ENCODE measurements at regions not wholly inside any gene's neighbourhood (a gene's known extent, or its start where the extent isn't known, plus 50 kb on each side); places are given as distances from the start of the nearest gene placed in this dataset.

DNA sequence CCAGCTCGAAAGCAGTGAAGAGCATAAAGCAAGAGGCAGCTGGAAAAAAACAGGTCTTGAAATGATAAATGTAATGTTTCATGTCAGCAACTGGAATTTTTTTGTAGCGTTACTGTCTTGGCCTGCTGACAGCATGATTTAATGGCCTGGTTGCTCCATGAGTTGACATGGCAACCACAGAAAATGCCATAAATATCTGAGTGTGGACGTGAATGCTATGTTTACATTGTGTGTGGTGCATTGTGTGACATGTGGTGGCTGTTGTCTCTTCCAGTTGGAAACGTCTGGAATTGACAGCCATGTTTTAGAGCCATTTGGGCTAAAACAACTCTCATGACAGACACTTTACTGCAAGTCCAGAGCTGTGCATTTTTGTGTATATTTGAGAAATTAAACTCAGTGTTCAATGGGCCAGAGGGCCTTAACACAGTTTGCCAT, 170.0 kb downstream of the FOXA2 start:
- intact Hi-C loops (cut with DNase I), result no loop called here
- ATAC-seq (no peak), DNase-seq (ENCODE audit: low spot score) (no peak)

DNA sequence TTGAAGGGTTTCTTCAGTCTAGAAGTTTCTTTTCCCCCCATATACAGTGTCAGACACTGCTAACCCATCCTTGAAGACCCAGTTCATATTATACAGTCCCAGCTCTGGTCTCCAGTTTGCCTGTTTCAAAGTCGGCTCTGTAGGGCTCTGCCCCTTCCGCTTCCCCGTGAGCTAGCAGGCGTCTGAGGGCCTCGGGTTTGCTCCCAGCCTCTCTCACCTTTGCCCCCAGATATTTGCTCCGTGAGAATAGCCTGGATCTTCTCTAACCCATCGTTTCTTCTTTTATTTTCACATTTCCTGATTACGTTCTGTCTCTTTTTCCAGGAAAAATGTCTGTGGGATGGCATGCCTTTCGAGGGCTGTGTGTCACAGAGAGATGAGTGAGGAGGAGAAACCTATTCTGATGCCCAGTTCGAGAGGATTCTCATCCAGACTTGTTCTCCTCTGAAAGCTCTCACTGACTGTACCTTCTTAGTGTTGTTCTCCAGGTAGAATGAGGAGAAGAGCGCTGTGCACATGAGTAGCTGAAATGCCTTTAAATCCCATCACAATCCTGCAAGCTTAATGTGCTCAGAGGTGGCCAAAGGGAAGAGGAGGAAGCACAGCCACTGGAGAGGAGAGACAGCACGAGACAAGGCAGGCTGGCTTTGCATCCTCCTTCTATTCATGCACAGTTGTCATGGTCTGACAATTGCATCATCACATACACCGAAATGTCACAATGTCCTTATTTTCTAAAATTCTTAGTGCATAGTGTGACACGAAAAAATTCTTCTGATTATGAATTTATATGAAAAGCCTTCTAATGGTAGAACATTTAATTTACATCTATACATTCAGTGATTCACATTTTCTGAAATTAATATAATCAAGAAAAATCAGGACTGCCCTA, 171.1 kb downstream of the FOXA2 start:
- ATAC-seq (no peak), DNase-seq (ENCODE audit: low spot score) (no peak)
- intact Hi-C loops (cut with DNase I), result no loop called here

DNA sequence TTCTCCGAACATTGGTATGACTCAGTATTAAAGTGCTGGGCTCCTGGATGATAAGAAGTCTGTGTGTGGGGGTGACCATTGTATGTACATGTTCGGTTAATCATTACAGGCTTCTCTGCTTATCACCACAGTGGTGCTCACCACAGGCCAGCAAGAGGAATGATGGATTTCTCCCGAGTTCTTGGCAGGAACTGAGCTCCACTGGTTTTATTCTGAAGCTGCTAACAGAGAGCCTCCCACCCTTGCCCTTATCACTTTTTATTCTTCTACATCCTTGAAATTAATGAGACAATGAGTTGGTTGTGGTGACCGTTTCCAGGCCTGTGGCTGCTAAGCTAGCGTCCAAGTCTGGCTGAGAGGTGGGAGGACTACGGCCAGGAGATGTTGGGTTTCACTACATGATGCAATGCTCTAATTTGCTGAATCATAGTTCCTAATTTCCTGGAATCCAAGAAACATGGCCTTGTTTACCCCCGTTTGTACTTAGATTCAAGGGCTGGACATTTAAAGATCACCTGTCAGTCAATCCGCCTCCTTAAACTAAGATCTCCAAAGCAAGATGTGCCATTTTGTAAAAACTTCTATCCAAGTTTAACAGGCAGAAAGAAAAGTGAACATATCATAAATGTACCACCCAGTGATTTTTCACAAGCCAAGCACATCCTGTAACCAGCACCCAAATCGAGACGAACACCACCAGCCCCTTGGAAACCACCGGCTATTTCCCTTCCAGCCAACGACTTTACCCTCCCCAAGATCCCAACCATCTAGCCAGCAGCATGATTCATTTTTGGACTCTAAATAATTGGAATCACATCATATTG, 172.5 kb downstream of the FOXA2 start:
- DNase-seq (ENCODE audit: low spot score), result no peak
- peak; percentile 95 for ATAC-seq
- intact Hi-C loops (cut with DNase I), result no loop called here

DNA sequence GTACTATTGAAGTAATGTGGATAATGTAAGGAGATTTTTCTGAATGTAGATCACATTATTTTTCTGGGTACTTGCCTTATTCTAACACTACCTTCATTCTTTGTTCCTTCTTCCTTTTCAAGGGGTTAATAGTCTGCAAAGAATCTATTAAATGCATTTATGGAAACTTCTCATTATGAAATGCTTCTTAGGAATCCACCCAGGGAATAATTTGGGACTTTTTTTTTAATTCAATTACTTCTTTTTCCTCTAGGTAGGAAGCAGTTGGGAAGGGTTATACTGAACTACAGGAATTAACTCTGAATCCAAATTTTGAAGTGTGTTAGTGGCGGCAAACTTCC, 173.1 kb downstream of the FOXA2 start:
- no peak for ATAC-seq
- DNase-seq (ENCODE audit: low spot score), result no peak
- intact Hi-C loops (cut with DNase I), result no loop called here

DNA sequence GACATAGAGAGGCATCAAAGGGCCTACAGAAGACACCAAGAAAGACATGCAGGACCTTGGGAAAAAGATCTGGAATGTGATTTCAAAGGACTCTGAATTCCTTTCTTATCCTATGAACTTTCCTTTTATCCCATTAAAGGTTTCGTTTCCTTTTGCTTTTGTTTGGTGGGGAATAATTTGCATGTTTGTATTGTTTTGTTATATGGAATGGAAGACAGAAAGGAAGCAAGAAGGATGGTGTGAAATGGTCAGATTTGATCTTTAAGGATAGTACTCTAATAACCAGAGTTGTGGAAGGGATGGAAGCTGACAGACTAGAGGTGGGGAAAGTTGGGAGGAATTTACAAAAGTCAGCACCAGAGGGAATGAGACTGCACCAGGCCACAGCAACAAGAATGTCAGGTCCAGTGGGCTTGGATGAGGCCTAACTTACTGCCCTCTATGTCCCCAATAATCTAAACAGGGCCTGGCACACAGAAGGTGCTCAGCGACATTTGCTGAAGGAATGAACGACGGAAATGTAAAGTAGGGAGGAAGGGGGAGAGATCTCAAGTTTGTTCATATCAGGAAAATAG, 173.7 kb downstream of the FOXA2 start:
- intact Hi-C loops (cut with DNase I), result no loop called here
- DNase-seq (ENCODE audit: low spot score), result no peak
- no peak for ATAC-seq

DNA sequence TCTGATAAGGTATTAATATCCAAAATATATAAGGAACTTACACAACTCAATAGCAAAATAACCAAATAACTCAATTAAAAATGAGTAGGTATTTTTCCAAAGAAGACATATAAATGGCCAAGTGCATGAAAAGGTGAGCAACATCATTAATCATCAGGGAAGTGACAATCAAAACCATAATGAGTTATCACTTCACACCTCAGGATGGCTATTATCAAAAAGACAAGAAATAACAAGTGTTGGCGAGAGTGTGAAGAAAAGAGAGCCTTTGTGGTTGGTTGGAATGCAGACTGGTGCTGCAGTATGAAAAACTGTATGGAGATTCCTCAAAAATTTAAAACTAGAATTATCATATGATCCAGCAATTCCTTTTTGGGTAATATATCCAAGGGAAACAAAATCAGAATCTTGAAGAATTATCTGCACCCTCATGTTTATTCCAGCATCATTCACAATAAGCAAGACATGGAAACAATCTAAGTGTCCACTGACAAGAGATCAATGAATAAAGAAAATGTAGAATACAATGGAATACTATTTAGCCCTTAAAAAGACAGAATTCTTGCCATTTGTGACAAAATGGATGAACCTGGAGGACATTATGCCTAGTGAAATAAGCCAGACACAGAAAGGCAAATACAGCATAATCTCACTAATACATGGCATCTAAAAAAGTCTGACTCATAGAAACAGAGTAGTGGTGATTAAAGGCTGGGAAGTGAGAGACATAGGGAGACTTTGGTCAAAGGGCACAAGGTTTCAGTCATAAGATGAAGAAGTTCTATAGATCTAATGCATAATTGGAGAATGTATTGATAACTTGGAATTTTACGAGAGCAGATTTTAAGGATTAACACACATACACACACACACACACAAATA, 175.6 kb downstream of the FOXA2 start:
- ATAC-seq (no peak), DNase-seq (ENCODE audit: low spot score) (no peak)
- intact Hi-C loops (cut with DNase I), result no loop called here

DNA sequence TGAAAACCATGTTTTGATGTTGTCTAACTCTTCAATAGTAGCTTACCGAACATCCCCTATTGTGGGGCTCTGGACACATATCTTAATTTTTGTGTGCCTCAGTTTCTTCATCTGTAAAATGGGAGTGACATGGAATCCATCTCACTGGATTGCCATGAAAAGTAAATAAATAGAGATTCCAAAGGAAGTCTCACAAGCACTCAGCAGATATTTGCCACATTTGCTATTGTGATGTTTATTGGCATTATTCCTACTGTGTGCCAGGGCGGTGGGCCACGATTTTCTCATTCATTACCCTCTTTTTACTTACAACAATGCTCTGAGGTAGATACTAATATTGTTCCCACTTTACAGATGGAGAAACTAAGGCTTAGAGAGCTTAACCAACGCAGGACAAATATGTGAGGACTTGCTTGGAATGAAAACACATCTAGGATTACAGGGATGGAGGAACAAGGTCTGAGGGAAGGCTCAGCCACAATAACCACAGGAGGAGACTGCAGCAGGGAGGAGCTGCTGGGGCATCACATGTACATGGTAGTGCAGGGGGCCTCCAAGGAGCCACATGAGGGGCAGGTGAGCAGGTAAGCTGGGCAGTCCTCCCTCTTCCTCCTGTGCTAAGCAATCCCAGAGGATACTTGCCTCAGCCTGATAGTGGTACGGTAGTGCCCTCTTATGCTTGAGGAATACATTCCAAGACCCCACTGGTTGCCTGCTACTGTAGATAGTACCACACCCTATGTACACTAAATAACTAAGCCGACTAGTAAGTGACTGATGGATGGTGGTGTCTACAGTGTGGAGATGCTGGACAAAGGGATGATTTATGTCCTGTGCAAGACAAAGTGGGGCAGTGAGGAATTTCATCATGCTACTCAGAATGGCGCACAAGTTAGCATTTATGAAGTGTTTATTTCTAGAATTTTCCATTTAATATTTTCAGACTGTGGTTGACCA, 176.9 kb downstream of the FOXA2 start:
- DNase-seq (ENCODE audit: low spot score), result no peak
- intact Hi-C loops (cut with DNase I), result no loop called here
- no peak for ATAC-seq

DNA sequence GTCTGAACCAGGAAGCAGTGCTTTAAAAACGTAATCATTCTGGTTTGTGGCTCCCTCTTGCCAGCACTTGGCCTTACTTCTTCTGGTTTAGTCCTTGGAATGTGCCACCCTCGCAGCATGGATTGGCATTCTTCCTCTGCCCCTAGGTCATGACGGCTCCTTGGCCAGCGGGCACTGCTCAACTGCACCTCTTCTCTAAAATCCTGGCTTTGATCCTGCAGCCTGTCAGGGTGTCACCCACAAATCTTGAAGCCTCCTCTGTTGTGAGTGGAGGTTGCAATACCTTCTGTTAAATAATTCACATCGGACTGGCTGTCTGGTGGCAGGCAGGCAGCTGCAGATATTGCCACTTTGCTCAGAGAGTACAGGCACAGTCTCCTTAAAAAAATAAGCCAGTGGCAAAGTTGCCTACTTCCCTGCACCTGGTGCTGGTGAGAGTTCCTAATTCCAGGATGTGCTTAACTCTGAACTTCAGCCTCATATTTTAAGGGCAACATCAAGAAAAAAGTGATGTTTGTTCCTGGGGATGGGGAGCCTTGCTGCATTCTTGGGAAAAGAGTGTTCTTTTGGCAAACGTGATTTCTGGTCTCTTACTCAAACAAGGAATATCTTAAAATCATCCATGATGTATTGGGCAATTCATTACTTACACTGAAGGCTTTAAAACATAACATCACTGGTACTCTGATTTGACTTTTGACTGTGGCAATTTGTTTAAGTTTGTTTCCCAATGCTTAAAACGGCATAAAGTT, 179.8 kb downstream of the FOXA2 start:
- DNase-seq (ENCODE audit: low spot score) (no peak), ATAC-seq (no peak)
- intact Hi-C loops (cut with DNase I), result no loop called here

DNA sequence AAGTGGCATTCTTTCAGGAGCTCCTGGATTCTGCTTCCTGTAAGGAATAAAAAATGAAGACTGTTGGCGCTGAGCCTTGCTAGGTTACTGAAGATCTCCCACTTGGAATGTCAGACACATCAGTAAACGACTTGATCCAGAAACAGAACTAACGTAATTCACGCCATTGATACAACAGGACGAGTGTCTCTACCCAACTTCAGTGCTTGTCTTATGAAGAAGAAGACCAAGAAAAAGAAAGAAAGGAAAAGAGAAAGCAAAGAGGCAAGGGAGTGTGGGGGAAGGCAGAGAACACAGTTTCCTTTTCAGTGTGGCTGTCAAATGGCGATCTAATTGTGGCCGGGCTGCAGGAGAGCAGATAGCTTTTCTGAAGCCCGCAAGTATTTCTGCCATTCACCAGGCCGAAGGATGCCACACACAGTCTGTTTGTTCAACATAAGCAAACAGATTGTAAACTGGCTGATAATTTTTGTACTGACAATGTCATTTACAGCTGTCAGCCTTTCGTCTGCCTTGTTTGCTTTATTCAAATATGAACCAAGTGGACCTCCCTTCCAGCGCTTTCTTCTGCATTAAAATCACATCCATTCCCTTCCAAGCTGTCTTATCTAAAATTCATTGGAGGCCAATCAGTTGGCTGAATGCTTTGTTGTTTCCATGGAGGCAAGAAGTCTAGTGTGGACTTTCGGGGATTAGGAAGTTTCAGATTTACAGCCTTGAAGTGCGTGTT, 180.6 kb downstream of the FOXA2 start:
- intact Hi-C loops (cut with DNase I), result no loop called here
- no peak for DNase-seq (ENCODE audit: low spot score)
- peak; percentile 26 for ATAC-seq

DNA sequence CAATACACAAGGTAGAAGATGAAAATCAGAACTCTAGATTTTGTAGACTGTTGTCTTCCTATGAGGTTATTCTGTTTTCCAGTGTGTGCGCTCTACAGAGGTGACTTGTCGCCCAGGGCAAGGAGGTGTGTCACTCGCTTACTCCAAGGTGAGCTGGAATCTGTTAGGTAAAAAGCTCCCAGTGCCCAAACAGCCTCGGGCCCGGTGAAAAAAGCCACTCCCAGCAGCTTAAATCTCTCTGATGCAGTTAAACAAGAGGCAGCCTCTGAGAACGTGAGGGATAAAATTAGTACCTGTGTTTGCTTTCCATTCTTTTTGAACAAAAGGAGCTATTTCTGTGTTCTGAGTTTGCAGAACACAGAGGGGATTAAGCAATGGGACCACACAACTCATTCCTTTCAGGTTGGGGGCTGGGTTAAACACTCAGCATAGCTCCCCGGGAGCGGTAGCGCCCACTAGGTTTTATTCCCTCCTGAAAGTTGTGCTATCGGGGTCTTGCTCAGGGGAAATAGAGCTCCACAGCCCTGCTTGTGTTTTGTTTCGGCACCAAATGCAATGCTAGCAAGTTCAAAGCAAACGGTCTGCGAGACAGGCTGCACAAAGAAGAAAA, 181.2 kb downstream of the FOXA2 start:
- ATAC-seq, result peak; percentile 15
- intact Hi-C loops (cut with DNase I), result no loop called here
- DNase-seq (ENCODE audit: low spot score), result no peak

DNA sequence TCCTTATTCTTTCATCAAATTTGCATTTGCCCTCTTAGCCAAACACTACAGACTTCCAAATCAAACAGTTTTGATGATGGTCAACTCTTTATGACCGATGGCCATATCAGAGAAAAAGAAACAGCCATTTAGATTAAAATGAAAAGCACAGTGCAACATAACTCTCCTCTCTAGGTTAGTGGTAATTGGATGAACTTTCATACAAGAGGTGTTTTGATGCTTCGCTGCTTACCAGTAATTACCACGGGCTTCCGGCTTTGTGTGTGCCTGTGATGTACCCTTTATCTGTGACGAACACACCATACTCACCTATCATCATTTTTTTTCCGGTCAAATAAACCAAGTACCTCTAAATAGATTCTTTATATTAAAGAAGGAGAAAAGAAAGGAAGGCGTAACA, 181.8 kb downstream of the FOXA2 start:
- ATAC-seq (no peak), DNase-seq (ENCODE audit: low spot score) (no peak)
- intact Hi-C loops (cut with DNase I), result no loop called here

DNA sequence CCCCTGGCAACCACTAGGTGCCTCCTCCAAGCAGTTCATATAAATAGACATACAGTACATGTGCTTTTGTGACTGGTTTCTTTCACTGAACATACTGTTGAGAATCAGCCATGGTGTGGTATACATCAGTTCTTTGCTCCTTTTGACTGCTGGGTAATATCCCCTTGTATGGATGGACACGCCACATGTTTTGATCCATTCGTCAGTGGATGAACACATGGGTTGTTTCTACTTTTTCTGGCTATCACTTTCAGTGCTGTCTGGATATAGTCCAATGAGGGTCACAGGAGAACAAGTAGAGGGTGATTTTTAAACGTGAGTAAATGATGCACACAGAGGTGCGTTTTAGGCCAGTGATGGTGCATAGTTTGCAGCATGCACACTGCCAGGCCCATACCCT, 183.9 kb downstream of the FOXA2 start:
- no peak for ATAC-seq
- DNase-seq (ENCODE audit: low spot score), result no peak

DNA sequence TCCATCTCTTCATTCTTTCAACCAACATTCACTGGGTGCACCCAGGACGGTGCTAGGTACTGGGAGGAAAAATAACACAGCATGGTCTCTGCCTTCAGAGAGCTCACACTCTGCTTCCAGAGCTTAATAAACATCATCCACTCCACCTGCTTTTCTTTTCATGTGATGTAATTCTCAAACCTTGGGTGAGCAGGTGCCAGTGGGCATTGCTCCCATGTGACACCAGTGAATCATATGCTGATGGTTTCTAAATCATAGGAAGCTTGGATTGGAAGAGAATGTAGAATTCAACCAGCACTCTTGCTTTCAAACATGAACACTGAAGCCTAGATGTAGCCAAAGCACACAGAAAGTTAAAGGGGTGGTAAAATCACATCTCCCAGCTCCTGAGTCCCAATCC, 189.8 kb downstream of the FOXA2 start:
- intact Hi-C loops (cut with DNase I), result no loop called here
- ATAC-seq (no peak), DNase-seq (ENCODE audit: low spot score) (no peak)

More for the DNA sequence above, 183.9 kb downstream of the FOXA2 start:
- intact Hi-C loops (cut with DNase I), result no loop called here

DNA sequence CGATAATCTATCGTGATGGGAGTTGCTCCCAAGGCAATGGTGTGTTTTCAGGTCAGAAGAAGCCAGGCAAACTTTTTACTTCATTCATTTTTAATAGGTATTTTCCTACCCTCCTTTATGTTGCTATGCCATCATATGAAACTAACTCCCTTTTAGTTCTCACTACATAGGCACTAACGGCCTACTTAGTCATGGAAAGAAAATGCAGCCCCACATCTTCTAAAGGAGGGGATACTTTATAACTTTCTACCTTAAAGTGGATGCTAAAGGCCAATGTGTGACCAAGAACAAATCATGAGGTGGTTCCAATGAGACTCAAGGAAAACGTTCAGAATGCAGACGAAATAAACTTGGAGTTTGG, 193.8 kb downstream of the FOXA2 start:
- DNase-seq (ENCODE audit: low spot score), result no peak
- intact Hi-C loops (cut with DNase I), result no loop called here
- ATAC-seq, result no peak

DNA sequence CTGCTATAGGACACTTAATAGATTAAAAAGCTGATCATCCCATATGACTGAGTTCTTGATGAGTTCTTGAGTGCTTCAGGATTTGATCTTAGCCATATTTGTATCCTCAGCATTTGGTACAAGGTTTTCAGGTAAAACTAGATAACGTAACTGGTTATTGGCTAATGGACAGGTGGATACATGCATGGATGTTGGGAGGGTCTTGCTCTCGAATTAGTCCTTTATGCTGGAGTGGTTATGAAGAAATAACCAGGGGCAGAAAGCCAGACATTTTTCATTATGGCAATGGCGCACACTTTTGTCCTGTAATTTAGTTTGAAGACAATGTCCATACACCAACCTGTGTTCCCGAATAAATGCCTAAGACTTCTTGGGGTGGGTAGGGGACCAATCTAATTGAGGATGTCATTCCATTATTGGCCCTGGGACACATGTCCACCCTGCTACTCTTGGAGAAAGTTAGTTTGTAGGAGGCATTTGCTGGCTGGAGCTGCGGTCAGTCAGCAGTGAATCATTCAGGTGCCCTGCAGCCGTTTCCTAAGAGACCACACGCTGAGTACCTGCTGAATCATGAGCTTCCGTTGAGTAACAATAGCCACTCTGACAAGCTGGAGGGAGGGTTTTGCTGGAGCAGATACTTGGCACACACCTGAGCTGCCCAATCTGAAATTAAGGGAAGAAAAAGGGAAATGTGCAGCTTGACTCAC, 194.4 kb downstream of the FOXA2 start:
- intact Hi-C loops (cut with DNase I), result no loop called here
- ATAC-seq, result no peak

DNA sequence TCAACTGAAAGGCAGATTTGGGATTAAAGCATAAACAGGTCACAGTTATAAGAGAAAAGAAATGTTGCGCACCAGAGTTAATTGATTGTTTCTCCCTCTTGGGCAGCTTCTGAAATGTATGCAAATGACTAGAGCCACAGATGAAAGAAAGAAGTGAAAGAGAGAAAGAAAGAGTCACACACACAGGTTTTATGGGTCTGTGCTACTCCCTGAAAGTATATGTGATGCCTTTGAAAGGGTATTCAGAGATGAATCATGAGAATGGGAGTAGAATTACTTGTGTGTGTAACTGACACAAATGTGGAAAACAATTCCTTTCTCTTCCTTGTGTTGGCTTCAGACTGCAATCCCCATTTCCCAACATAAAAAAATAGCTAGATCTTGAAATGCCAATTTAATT, 196.9 kb downstream of the FOXA2 start:
- ATAC-seq (no peak), DNase-seq (ENCODE audit: low spot score) (no peak)
- intact Hi-C loops (cut with DNase I), result no loop called here

More for the DNA sequence above, 194.4 kb downstream of the FOXA2 start:
- DNase-seq (ENCODE audit: low spot score), result no peak

Data from sciatic nerve (tissue), 2 donors.